Fibroblast of skin of right quadriceps (primary cell): ENCODE measurements at regions not wholly inside any gene's neighbourhood (a gene's known extent, or its start where the extent isn't known, plus 50 kb on each side); places are given as distances from the start of the nearest gene placed in this dataset.
A peak's percentile ranks its signal among the peaks of the same experiment; 100 is the strongest.

Experiments used
- DNase-seq: peaks from one replicate; pipeline ENCODE4 v3.0.0-alpha.2; 2013

- DNase-seq, result no peak
These were observed 114.6 kb upstream of the MEOX2 start for GRCh38 chr7:15801041-15801440.

GRCh38 chr7:15798081-15798480 is 111.6 kb upstream of the MEOX2 start:
- DNase-seq, result no peak

- DNase-seq, result no peak
These were observed 108.9 kb upstream of the MEOX2 start for GRCh38 chr7:15795393-15795792.

DNA sequence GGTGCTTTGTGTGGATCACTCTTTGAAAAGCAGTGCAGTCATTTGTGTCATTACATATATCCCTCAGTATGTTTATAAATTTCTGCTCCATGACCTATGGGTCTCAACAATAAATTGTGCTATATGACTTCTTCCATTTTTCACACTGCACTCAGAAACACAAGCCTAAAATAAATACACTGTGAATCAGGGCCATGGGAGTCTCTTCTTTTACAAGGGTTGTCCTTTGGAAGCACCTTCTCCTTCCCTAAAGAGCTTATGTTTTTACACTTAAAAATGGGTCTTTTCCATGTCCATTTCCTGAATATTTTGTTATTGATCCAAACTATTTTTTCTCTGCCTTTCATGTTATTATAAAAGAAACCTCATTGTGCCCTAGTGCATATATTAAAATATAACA is 108.3 kb upstream of the MEOX2 start:
- no peak for DNase-seq

- DNase-seq, result no peak
These were observed 98.2 kb upstream of the MEOX2 start for GRCh38 chr7:15784694-15785030.

DNA sequence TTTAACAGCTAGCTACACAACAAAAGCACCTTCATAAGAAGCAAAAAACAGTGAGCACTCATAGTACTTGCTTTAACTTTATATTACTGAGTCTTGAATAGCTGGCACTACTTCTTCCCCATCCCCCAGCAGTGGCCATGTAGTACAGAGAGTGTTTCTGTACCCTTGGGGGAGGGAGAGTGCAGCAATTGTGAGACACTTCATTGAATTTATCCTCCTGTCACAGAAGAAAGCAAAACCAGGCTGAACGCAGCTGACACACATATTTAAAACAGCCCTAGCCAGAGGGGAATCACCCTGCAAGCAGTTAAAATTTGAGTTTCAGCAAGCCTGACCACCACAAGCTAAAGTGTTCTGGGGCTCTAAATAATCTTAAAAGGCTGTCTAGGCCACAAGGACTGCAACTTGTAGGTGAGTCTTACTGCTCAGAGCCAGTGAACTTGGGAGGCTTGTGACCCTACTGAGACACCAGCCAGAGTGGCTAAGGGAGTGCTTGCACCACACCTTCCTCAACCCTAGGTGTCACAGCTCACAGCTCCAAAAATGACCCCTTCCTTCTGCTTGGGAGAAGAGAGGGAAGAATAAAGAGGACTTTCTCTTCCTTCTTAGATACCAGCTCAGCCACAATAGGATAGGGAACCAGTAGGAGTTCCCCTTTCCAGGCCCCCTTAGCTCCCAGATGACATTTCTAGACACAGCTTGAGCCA is 97.7 kb upstream of the MEOX2 start:
- DNase-seq, result no peak

GRCh38 chr7:15782656-15783055 is 96.2 kb upstream of the MEOX2 start:
- DNase-seq, result peak; percentile 22

- no peak for DNase-seq
These were observed 95.5 kb upstream of the MEOX2 start for GRCh38 chr7:15781944-15782343.

DNA sequence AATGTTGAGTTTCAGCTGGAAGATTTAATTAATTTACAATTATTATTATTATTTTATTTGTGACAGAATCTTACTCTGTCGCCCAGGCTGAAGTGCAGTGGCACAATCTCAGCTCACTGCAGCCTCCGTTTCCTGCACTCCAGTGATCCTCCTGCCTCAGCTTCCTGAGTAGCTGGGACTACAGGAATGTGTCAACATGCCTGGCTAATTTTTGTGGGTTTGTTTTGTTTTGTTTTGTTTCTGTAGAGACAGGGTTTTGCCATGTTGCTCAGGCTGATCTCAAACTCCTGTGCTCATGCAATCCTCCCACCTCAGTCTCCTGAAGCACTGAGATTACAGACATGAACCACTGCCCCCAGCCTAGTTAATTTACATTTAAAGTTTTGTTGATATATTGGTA is 93.8 kb upstream of the MEOX2 start:
- peak; percentile 79 for DNase-seq

GRCh38 chr7:15778191-15778590 is 91.7 kb upstream of the MEOX2 start:
- no peak for DNase-seq

- DNase-seq, result no peak
These were observed 79.3 kb upstream of the MEOX2 start for GRCh38 chr7:15765753-15766152.

GRCh38 chr7:15764851-15765382 is 78.4 kb upstream of the MEOX2 start:
- no peak for DNase-seq

DNA sequence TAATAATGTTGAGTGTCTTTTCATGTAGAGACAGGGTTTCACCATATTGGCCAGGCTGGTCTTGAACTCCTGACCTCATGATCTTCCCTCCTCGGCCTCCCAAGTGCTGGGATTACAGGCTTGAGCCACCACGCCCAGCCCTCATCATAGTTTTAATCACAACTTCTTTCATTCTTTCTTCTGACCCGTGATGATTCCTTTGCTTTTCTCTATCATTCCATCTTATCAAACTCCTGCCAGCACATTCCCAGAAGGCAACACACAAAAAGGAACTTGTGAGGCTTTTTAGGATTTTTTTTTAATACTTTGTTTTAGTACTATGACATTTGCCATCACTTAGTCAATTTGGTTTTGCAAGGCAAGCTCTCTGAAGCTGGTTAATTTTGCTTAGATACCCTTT is 77.5 kb upstream of the MEOX2 start:
- no peak for DNase-seq

GRCh38 chr7:15757041-15758000 is 70.8 kb upstream of the MEOX2 start:
- DNase-seq, result peak; percentile 64

GRCh38 chr7:15755061-15755460 is 68.6 kb upstream of the MEOX2 start:
- peak; percentile 89 for DNase-seq

DNA sequence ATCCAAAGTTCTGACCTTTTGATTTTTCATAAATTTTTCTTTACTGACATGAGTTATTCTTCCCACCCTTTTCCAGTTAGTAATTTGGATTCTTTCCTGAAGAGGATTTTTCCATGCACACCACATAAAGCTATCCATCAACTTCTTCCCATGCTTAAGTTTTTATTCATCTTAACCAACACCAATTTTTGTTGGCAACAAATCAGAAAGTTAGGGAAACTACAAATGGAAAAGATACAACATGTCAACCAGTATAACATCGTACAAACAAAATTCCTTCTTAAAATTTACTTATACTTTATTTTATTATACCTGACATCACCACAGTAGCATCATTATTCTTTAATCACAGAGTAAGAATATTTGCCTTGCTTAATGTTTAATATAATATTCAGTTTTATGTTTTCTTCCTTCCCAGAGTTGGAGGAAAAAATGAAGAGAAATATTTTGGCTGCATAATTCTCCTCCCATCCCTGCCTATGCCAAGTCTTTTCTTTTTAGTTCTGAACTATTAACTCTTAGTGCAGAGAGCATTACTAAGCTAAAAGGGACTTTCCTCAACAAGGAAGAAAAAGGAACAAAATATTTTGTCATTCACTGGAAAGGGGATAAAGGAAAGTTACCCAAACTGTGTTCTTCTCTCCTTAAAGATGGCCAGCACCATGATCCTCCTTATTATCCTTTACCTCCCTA is 67.5 kb upstream of the MEOX2 start:
- peak; percentile 83 for DNase-seq

- DNase-seq, result no peak
These were observed 65.9 kb upstream of the MEOX2 start for GRCh38 chr7:15752377-15752776.

- peak; percentile 87 for DNase-seq
These were observed 64.8 kb upstream of the MEOX2 start for GRCh38 chr7:15751191-15751701.

DNA sequence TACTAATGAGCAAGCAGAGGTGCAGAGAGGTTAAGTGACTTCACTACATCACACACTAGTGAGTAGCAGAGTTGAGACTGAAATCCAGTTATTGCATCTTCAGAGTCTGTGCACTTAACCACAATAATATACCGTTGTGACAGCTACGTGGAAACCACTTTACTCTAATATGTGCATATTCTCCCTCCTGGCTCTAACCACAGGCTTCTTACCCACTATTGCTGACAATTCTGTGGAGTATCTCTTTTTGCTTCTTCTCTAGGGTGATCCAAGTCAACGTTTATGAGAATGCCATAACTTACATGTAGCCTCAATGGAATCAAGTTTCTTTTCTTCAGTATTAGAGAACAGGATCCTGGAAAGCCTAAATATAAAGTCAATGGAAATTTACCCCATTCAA is 64.2 kb upstream of the MEOX2 start:
- no peak for DNase-seq

DNA sequence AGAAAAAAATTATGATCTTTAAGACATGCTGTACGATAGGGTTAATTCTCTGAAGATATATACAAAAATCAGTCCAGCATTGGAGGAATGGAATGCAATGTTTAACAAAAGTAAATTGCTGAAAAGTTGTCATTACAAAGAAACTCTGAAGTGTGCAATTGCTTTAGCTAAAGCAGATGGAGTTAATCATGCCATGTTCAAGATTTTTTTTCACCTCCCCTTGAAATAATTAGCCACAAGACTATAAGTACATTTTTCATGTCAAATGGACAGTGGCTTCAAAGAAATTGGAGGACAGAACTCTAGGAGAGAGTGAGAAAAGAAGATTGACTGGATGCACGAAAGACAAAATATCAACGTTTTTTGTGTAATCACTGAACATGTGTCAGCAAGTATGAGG is 63.1 kb upstream of the MEOX2 start:
- DNase-seq, result peak; percentile 20

DNA sequence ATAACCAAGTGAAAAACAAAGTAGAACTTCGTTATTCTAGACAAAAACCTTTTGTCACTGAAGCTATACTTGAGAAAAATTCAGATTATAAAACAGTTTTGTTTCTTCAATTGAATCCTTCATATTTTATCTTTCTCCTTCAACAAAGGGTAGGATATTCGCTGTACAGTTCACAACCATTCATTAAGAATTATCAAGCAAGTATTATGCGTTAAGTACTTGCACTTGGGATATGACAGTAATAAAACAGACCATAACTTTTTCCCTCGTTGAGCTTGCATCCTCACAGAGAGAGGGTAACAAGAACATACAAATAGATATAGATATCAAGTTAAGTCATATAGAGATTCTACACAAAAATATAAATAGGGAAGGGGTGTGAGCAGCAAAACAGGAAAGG is 61.2 kb upstream of the MEOX2 start:
- DNase-seq, result no peak

GRCh38 chr7:15747301-15747700 is 60.8 kb upstream of the MEOX2 start:
- DNase-seq, result peak; percentile 51

DNA sequence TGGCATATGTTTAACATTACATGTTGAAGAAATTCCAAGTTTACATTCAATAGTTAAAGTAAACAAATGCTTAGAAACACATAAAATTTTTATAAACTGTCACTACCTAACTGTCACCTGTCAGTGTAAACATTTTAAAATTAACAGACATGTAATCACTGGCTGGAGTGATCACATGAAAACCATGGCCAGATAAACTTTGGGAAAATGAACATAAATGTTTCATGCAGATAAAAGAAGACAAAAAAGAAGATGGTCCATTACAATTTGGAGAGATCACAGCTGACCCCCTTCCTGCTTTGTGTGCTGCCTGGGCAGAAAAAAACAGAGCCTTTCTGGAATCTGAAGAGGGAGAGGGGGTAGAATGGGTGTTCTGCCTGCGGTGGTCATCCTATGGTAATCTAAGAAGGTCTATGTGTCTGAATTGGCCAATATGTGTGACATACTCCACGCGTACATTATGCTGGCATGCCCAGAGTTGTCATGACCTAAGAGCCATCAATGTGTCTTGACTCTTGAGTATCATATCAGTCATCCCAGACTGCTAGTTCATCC is 57.5 kb upstream of the MEOX2 start:
- no peak for DNase-seq
